Suprapubic skin (tissue), 4 donors: ENCODE measurements at regions not wholly inside any gene's neighbourhood (a gene's known extent, or its start where the extent isn't known, plus 50 kb on each side); places are given as distances from the start of the nearest gene placed in this dataset.

ENCODE experiments used
- DNase-seq, 2 donors: peaks; one replicate each; pipeline ENCODE4 v3.0.0-alpha.2; 2019; ENCODE audit warnings: low spot score in 2 of 2
- H3K27ac ChIP-seq: fragments of 200-600 bp; sonication (generic); one replicate; pipeline ENCODE4 v1.5.1; 2019
- H3K27me3 ChIP-seq: fragments of 200-600 bp; sonication (generic); one replicate; pipeline ENCODE4 v1.5.1; 2019
- H3K36me3 ChIP-seq: fragments of 200-600 bp; sonication (generic); one replicate; pipeline ENCODE4 v1.5.1; 2019
- H3K4me1 ChIP-seq: fragments of 200-600 bp; sonication (generic); one replicate; pipeline ENCODE4 v1.5.1; 2019
- H3K4me3 ChIP-seq: fragments of 200-600 bp; sonication (generic); one replicate; pipeline ENCODE4 v1.5.1; 2019; ENCODE audit warnings: mild to moderate bottlenecking
- H3K9me3 ChIP-seq: fragments of 200-600 bp; sonication (generic); one replicate; pipeline ENCODE4 v1.5.1; 2019
- EP300 ChIP-seq: sonication (generic); formaldehyde crosslinking; IDR thresholded peaks from one replicate; pipeline ENCODE4 v1.6.1; 2017; ENCODE audit warnings: antibody characterized with exemption
- POLR2A ChIP-seq, 2 donors: fragments of 450-650 bp; IDR thresholded peaks; one replicate each; pipeline ENCODE4 v1.6.1; 2017; ENCODE audit warnings: antibody characterized with exemption in 2 of 2, mild to moderate bottlenecking in 2 of 2, moderate library complexity in 2 of 2
- POLR2AphosphoS5 ChIP-seq, 3 donors: sonication (generic); formaldehyde crosslinking; IDR thresholded peaks; one replicate each; pipeline ENCODE4 v1.6.1; 2017; ENCODE audit warnings: antibody characterized with exemption in 3 of 3
- WGBS: methylation state at CpG from one replicate; pipeline ENCODE4 v1.1.5; 2018; 5-methylcytosine and 5-hydroxymethylcytosine counted together
- TF ChIP-seq, protein P1 (sequence below), 2 donors: fragments of 200-600 bp in 1 of 2; fragments of 450-650 bp in 1 of 2; sonication (generic) in 1 of 2; IDR thresholded peaks; one replicate each; pipeline ENCODE4 v1.5.1; 2016 to 2019; ENCODE audit warnings: antibody characterized with exemption in 2 of 2, mild to moderate bottlenecking in 1 of 2, moderate library complexity in 1 of 2

DNA sequence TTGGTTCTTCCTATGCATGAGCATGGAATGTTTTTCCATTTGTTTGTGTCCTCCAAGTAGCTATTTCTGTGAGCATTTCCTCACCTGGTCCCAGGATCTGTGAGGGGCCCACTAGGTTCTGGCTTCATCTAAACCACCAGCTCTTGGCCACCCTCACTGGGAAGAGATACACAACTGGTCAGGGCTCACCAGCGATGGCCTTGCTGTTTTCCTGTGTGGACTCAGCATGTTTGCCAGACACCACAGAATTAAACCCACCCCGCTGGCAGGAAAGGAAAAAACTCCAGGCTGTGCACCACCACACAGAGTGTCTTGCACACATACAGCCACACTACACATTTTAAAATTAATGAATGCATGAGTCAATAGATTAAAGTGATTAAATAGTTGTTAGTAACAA lies 65.1 kb upstream of the NXT1 start:
- DNase-seq = peak in 1 of 2 donors; percentile 31
- no peaks in the 10 kb centered on the region for H3K27me3 ChIP-seq
- no peak overlapping the region for H3K4me3 ChIP-seq
- no peaks in the 10 kb centered on the region for H3K4me1 ChIP-seq
- no peaks in the 10 kb centered on the region for H3K36me3 ChIP-seq
- 90% methylated on average over 2 of the region's 2 CpGs for WGBS
- TF ChIP-seq, protein P1, sequence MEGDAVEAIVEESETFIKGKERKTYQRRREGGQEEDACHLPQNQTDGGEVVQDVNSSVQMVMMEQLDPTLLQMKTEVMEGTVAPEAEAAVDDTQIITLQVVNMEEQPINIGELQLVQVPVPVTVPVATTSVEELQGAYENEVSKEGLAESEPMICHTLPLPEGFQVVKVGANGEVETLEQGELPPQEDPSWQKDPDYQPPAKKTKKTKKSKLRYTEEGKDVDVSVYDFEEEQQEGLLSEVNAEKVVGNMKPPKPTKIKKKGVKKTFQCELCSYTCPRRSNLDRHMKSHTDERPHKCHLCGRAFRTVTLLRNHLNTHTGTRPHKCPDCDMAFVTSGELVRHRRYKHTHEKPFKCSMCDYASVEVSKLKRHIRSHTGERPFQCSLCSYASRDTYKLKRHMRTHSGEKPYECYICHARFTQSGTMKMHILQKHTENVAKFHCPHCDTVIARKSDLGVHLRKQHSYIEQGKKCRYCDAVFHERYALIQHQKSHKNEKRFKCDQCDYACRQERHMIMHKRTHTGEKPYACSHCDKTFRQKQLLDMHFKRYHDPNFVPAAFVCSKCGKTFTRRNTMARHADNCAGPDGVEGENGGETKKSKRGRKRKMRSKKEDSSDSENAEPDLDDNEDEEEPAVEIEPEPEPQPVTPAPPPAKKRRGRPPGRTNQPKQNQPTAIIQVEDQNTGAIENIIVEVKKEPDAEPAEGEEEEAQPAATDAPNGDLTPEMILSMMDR (IDR thresholded peaks at IDR 0.05) = no peak
- TF ChIP-seq POLR2AphosphoS5 (IDR thresholded peaks at IDR 0.05) (no peak), POLR2A (IDR thresholded peaks at IDR 0.05) (no peak), EP300 (no peak)
- no peak overlapping the region for H3K27ac ChIP-seq
- no peaks in the 10 kb centered on the region for H3K9me3 ChIP-seq

DNA sequence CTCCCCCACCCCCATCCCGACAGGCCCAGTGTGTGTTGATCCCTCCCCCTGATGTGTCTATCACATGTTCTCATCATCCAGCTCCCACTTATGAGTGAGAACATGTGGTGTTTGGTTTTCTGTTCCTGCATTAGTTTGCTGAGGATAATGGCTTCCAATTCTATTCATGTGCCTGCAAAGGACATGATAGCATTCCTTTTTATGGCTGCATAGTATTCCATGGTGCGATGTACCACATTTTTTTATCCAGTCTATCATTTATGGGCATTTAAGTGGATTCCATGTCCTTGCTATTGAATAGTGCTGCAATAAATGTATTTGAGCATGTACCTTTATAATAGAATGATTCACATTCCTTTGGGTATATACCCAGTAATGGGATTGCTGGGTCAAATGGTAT lies 66.6 kb upstream of the NXT1 start:
- TF ChIP-seq, protein P1 (IDR thresholded peaks at IDR 0.05) = no peak
- TF ChIP-seq POLR2A (IDR thresholded peaks at IDR 0.05) = no peak
- no peak for TF ChIP-seq POLR2AphosphoS5 (IDR thresholded peaks at IDR 0.05)
- TF ChIP-seq EP300 = no peak
- WGBS = 90% methylated on average over 2 of the region's 2 CpGs
- H3K4me3 ChIP-seq = no peak overlapping the region
- no peaks in the 10 kb centered on the region for H3K36me3 ChIP-seq
- H3K9me3 ChIP-seq = no peaks in the 10 kb centered on the region
- peak in 1 of 2 donors; percentile 26 for DNase-seq
- H3K27me3 ChIP-seq = no peaks in the 10 kb centered on the region
- no peaks in the 10 kb centered on the region for H3K4me1 ChIP-seq
- H3K27ac ChIP-seq = no peak overlapping the region

DNA sequence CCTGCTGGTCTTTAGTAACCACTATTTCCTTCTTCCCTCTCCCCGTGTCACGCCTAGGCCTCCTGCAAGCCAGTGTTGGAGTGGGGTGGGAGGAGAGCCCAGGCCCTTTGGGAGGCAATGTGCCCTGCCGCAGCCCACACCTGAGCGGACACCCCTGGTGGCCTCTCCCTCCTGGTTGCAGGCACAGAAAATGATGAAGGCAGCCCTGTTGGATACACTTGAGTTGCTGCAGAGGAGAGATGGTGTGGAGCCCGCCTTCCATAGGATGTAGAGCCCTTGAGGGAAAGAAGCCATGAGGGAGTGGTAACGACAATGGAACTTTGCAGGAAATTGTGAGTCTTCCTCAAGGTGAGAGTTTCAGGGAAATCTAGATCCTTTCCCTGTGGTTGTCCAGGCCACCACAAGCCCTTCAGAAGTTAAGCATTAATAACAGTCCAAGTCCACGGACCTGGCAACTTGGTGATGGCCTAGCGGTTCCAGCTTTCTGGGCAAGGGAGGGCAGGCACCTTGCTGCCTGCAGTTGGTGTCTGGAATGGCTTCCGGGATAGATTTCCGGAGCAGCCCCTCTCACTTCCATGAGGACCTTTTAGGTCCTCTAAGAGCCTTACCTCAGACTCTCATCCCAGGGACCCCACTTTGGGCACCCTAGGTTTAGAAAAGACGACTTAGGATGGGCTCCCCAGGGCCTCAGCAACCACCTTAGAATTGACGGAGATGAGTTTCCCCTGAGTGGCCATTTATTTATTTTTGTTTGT lies 67.3 kb upstream of the NXT1 start:
- Histone ChIP-seq H3K27me3 (no peaks in the 10 kb centered on the region), H3K9me3 (no peaks in the 10 kb centered on the region), H3K27ac (no peak overlapping the region), H3K4me3 (no peak overlapping the region), H3K4me1 (no peaks in the 10 kb centered on the region), H3K36me3 (no peaks in the 10 kb centered on the region)
- 90% methylated on average over 12 of the region's 12 CpGs for WGBS
- TF ChIP-seq POLR2AphosphoS5 (IDR thresholded peaks at IDR 0.05) (no peak), POLR2A (IDR thresholded peaks at IDR 0.05) (no peak), EP300 (no peak)
- TF ChIP-seq, protein P1 (IDR thresholded peaks at IDR 0.05) = no peak
- peak in 1 of 2 donors; percentile 58 for DNase-seq

DNA sequence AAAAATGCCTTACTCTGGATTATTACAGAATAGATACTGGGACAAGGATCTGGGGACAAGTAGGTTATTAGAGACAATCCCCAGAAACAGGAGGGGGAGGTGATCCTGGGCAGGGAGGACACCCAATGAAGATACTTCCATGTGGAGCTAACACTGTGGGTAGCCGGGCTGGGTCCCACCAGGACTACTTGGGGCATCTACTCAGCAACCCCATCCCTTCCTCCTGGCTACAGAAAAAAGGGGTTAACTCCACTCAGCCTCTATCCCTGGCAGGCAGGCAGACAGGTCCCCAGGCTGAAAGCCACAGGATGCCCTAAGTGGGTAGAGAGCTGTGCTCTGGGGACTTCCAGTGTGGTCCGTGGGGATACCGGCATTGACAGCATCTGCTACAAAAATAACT lies 68.0 kb upstream of the NXT1 start:
- TF ChIP-seq POLR2A (IDR thresholded peaks at IDR 0.05) = no peak
- no peak for TF ChIP-seq POLR2AphosphoS5 (IDR thresholded peaks at IDR 0.05)
- TF ChIP-seq EP300 = no peak
- TF ChIP-seq, protein P1 (IDR thresholded peaks at IDR 0.05) = no peak
- Histone ChIP-seq H3K36me3 (no peaks in the 10 kb centered on the region), H3K9me3 (no peaks in the 10 kb centered on the region), H3K27me3 (no peaks in the 10 kb centered on the region), H3K4me3 (no peak overlapping the region), H3K27ac (no peak overlapping the region), H3K4me1 (no peaks in the 10 kb centered on the region)
- DNase-seq = peak in 1 of 2 donors; percentile 59
- 71% methylated on average over 3 of the region's 3 CpGs for WGBS

DNA sequence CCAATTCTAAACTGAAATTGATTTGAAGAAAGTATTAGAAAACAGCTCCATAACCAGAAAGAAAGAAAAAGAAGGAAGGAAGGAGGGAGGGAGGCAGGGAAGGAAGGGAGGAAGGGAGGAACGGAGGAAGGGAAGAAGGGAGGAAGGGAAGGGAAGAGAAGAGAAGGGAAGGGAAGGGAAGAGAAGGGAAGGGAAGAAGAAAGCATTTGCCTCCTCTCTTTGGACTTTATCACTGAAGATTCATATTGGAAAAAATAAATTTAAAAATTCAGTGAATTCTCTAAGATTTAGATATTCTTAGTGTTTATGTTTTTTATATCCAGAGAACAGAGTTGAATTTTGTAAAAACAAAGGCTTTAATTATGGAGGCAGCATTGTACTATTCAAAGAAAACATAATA lies 68.5 kb upstream of the NXT1 start:
- Histone ChIP-seq H3K27ac (no peak overlapping the region), H3K36me3 (no peaks in the 10 kb centered on the region), H3K4me3 (no peak overlapping the region), H3K9me3 (no peaks in the 10 kb centered on the region), H3K27me3 (no peaks in the 10 kb centered on the region), H3K4me1 (no peaks in the 10 kb centered on the region)
- DNase-seq = no peak
- WGBS = 61% methylated on average over 1 of the region's 1 CpG
- TF ChIP-seq POLR2A (IDR thresholded peaks at IDR 0.05) (no peak), EP300 (no peak), POLR2AphosphoS5 (IDR thresholded peaks at IDR 0.05) (no peak)
- TF ChIP-seq, protein P1 (IDR thresholded peaks at IDR 0.05) = no peak
